OCI-LY7 (cell line): ENCODE measurements at regions not wholly inside any gene's neighbourhood (a gene's known extent, or its start where the extent isn't known, plus 50 kb on each side); places are given as distances from the start of the nearest gene placed in this dataset.

Experiments
- BruUV-seq: library from RNA; stranded (reverse); fragments of 400-500 nt; replicated peaks from 2 replicates; lab custom pipeline; 2021; lab: Mats Ljungman, UMichigan
- CTCF ChIA-PET: fragments of 300-600 bp; sonication (Branson Sonifier 250); formaldehyde crosslinking; loops from one replicate; lab custom pipeline; 2022; ENCODE audit warnings: antibody characterized with exemption; ENCODE audit not compliant: unreplicated experiment; lab: Charles Lee
- POLR2A ChIA-PET: fragments of 300-600 bp; sonication (Branson Sonifier 250); formaldehyde crosslinking; loops from one replicate; lab custom pipeline; 2022; ENCODE audit warnings: antibody characterized with exemption; lab: Charles Lee
- DNase-seq: peaks from one replicate; pipeline ENCODE4 v3.0.0-alpha.2; 2015; ENCODE audit warnings: low spot score
- H2AFZ ChIP-seq: fragments of 200-600 bp; sonication (generic), shearing (Covaris generic); 2 replicates; pipeline ENCODE4 v1.6.1; 2014; ENCODE audit warnings: mild to moderate bottlenecking, antibody characterized with exemption, low read length, moderate library complexity
- H3K27ac ChIP-seq: fragments of 200-600 bp; sonication (generic); 2 replicates; pipeline ENCODE4 v1.5.1; 2014; ENCODE audit warnings: mixed run types, low read depth, mild to moderate bottlenecking, moderate library complexity, low read length, inconsistent platforms; ENCODE audit not compliant: poor library complexity, severe bottlenecking
- H3K36me3 ChIP-seq: fragments of 200-600 bp; sonication (generic); 2 replicates; pipeline ENCODE4 v1.6.1; 2014; ENCODE audit warnings: mild to moderate bottlenecking, antibody characterized with exemption, low read length, moderate library complexity, mixed read lengths; ENCODE audit not compliant: insufficient read depth
- H3K4me1 ChIP-seq: fragments of 200-600 bp; sonication (generic); 2 replicates; pipeline ENCODE4 v1.5.1; 2014; ENCODE audit warnings: mild to moderate bottlenecking, low read length; ENCODE audit not compliant: insufficient read depth, poor library complexity, severe bottlenecking
- H3K4me2 ChIP-seq: fragments of 200-600 bp; sonication (generic); 2 replicates; pipeline ENCODE4 v1.6.1; 2014; ENCODE audit warnings: mild to moderate bottlenecking, low read length
- H3K4me3 ChIP-seq: fragments of 200-600 bp; sonication (generic); 2 replicates; pipeline ENCODE4 v1.5.1; 2014; ENCODE audit warnings: mild to moderate bottlenecking, low read depth, low read length; ENCODE audit not compliant: poor library complexity, severe bottlenecking
- H3K79me2 ChIP-seq: fragments of 200-600 bp; sonication (generic); 2 replicates; pipeline ENCODE4 v1.6.1; 2016; ENCODE audit warnings: low read depth, mild to moderate bottlenecking, low read length, moderate library complexity, mixed read lengths; ENCODE audit not compliant: insufficient read depth
- H3K9me2 ChIP-seq: fragments of 200-600 bp; sonication (generic); 2 replicates; pipeline ENCODE4 v1.6.1; 2016; ENCODE audit warnings: mild to moderate bottlenecking, low read length, mixed read lengths; ENCODE audit not compliant: insufficient read depth
- H3K9me3 ChIP-seq: fragments of 200-600 bp; sonication (generic); 2 replicates; pipeline ENCODE4 v1.6.1; 2014; ENCODE audit warnings: mild to moderate bottlenecking, mixed run types, low read length, mixed read lengths
- H4K20me1 ChIP-seq: fragments of 200-600 bp; sonication (generic); 2 replicates; pipeline ENCODE4 v1.6.1; 2014; ENCODE audit warnings: mild to moderate bottlenecking, antibody characterized with exemption, low read length, moderate library complexity, mixed read lengths; ENCODE audit not compliant: insufficient read depth
- EZH2phosphoT487 ChIP-seq: fragments of 200-600 bp; sonication (generic); IDR thresholded peaks from 2 replicates; pipeline ENCODE4 v1.6.1; 2018; ENCODE audit warnings: low read depth, borderline replicate concordance, mild to moderate bottlenecking, mixed run types, antibody characterized with exemption, low read length, moderate library complexity, mixed read lengths
- intact Hi-C: fragments of 100-400 bp; cut with micrococcal nuclease; formaldehyde crosslinking; loops from one replicate; pipeline ENCODE4 v1.10.0; 2022; ENCODE audit not compliant: unreplicated experiment
- TF ChIP-seq, protein P1 (sequence below): fragments of 200-600 bp; sonication (generic); conservative IDR thresholded peaks from 2 replicates; pipeline ENCODE4 v1.5.1; 2014; ENCODE audit warnings: mild to moderate bottlenecking, antibody characterized with exemption, low read length, moderate library complexity, mixed read lengths

DNA sequence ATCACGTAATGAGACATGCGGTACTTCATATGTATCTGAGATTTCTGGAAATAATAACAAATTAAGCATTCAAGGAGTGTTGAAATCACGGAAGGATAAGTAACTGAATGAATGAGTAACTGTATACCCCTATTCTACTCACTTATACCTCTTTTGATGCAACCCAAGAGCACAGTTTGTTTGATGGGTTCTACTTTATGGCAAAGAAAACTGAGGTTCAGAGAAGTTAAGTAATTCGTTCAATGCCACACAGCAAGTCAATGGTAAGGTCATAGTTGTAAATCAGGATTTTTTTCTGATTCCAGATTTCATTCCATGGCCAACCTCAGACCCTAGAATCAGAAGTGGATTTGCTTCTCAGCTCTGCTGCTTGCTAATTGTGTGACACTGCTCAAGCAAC lies 544.5 kb upstream of the TBX3 start:
- H3K4me2 ChIP-seq, result no peak overlapping the region
- no peak overlapping the region for H3K27ac ChIP-seq
- POLR2A ChIA-PET, result no interaction called here
- intact Hi-C loops, result no loop called here
- BruUV-seq, result no TSS peak
- no peak overlapping the region for H3K4me3 ChIP-seq
- no peaks in the 10 kb centered on the region for H3K36me3 ChIP-seq
- H3K79me2 ChIP-seq, result no peaks in the 10 kb centered on the region
- no peaks in the 10 kb centered on the region for H3K4me1 ChIP-seq
- TF ChIP-seq, protein P1, sequence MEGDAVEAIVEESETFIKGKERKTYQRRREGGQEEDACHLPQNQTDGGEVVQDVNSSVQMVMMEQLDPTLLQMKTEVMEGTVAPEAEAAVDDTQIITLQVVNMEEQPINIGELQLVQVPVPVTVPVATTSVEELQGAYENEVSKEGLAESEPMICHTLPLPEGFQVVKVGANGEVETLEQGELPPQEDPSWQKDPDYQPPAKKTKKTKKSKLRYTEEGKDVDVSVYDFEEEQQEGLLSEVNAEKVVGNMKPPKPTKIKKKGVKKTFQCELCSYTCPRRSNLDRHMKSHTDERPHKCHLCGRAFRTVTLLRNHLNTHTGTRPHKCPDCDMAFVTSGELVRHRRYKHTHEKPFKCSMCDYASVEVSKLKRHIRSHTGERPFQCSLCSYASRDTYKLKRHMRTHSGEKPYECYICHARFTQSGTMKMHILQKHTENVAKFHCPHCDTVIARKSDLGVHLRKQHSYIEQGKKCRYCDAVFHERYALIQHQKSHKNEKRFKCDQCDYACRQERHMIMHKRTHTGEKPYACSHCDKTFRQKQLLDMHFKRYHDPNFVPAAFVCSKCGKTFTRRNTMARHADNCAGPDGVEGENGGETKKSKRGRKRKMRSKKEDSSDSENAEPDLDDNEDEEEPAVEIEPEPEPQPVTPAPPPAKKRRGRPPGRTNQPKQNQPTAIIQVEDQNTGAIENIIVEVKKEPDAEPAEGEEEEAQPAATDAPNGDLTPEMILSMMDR, result no peak
- no peak for TF ChIP-seq EZH2phosphoT487
- H4K20me1 ChIP-seq, result no peaks in the 10 kb centered on the region
- DNase-seq, result no peak
- no peak overlapping the region for H2AFZ ChIP-seq
- H3K9me2 ChIP-seq, result no peaks in the 10 kb centered on the region
- CTCF ChIA-PET, result no interaction called here
- no peaks in the 10 kb centered on the region for H3K9me3 ChIP-seq

DNA sequence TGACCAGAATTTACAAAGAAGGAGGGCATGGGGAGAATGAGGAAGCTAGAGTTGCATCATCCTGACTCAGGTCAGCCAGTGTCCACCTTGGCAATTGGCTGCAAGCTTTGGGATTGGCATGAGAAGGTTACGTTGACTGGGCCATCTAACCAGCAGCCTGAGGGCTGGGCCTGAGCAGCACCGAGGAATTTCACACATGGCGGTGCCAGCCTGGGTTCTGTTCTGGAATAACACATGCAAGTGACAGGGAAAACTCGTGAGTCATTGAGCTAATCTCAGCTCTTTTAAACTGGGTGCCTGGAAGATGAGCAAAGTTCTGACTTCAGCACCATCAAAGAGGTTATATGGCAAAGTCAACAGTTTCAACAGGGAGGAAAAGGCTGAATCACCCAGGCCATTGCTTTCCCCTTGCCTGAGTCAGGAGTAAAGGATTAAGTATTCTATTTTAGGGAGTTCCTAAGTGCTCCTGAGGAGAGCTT lies 543.2 kb upstream of the TBX3 start:
- TF ChIP-seq, protein P1, result no peak
- no peak for TF ChIP-seq EZH2phosphoT487
- H3K4me3 ChIP-seq, result no peak overlapping the region
- H3K9me2 ChIP-seq, result no peaks in the 10 kb centered on the region
- H3K27ac ChIP-seq, result no peak overlapping the region
- intact Hi-C loops, result no loop called here
- no peak overlapping the region for H3K4me2 ChIP-seq
- H4K20me1 ChIP-seq, result no peaks in the 10 kb centered on the region
- no peaks in the 10 kb centered on the region for H3K36me3 ChIP-seq
- H3K9me3 ChIP-seq, result no peaks in the 10 kb centered on the region
- ChIA-PET CTCF (no interaction called here), POLR2A (interaction anchor here (1.4 kb wide), 1 partner anchor 53 kb away, joined by 3 read pairs; no protein-coding TSS in a partner anchor)
- H2AFZ ChIP-seq, result no peak overlapping the region
- no peaks in the 10 kb centered on the region for H3K4me1 ChIP-seq
- no peaks in the 10 kb centered on the region for H3K79me2 ChIP-seq
- DNase-seq, result no peak
- no TSS peak for BruUV-seq

DNA sequence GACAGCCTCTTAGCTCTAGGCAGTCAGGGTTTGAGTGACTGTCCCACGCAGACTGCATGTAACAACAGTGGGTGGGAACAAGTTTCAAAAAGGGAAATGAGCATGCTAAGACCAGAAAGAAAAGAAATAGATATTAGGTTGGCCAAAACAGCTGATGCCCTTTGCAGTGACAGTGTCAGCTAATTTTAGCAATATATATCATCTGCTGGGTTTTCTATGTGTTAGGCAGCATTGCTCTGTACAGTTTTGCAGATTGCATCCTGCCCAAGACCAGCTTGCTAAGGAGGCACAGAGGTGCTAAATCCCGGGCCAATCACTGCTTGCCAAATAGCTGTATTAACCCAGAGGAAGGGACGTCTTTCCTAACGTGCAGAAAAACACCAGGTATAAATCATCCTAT lies 541.9 kb upstream of the TBX3 start:
- intact Hi-C loops, result no loop called here
- no TSS peak for BruUV-seq
- Histone ChIP-seq H3K4me2 (no peak overlapping the region), H3K36me3 (no peaks in the 10 kb centered on the region), H3K79me2 (no peaks in the 10 kb centered on the region), H2AFZ (no peak overlapping the region), H3K4me1 (no peaks in the 10 kb centered on the region), H3K9me2 (no peaks in the 10 kb centered on the region), H3K27ac (no peak overlapping the region), H3K4me3 (no peak overlapping the region), H3K9me3 (no peaks in the 10 kb centered on the region), H4K20me1 (no peaks in the 10 kb centered on the region)
- CTCF ChIA-PET, result no interaction called here
- DNase-seq, result no peak
- TF ChIP-seq EZH2phosphoT487, result no peak
- TF ChIP-seq, protein P1, result no peak
- POLR2A ChIA-PET, result no interaction called here
